IPS-11a (cell line): ENCODE measurements at regions not wholly inside any gene's neighbourhood (a gene's known extent, or its start where the extent isn't known, plus 50 kb on each side); places are given as distances from the start of the nearest gene placed in this dataset.

Source experiments
- H3K4me3 ChIP-seq: one replicate; pipeline ENCODE4 v1.5.1; 2013; ENCODE audit warnings: low read depth, low read length, control low read depth

GRCh38 chr7:153430931-153431330 is 621.3 kb upstream of the DPP6 start:
- no peak overlapping the region for H3K4me3 ChIP-seq

- no peak overlapping the region for H3K4me3 ChIP-seq
Observed at GRCh38 chr7:153432063-153432462, 620.1 kb upstream of the DPP6 start.

GRCh38 chr7:153433223-153433622 is 619.0 kb upstream of the DPP6 start:
- no peak overlapping the region for H3K4me3 ChIP-seq

GRCh38 chr7:153440715-153441114 is 611.5 kb upstream of the DPP6 start:
- no peak overlapping the region for H3K4me3 ChIP-seq

GRCh38 chr7:153443032-153443701 is 609.0 kb upstream of the DPP6 start:
- H3K4me3 ChIP-seq = no peak overlapping the region

- no peak overlapping the region for H3K4me3 ChIP-seq
Observed at GRCh38 chr7:153444641-153445040, 607.6 kb upstream of the DPP6 start.

GRCh38 chr7:153445641-153446040 is 606.6 kb upstream of the DPP6 start:
- no peak overlapping the region for H3K4me3 ChIP-seq

- no peak overlapping the region for H3K4me3 ChIP-seq
Observed at GRCh38 chr7:153446490-153446889, 605.7 kb upstream of the DPP6 start.

- H3K4me3 ChIP-seq = no peak overlapping the region
Observed at GRCh38 chr7:153447011-153447410, 605.2 kb upstream of the DPP6 start.

GRCh38 chr7:153452661-153453060 is 599.5 kb upstream of the DPP6 start:
- no peak overlapping the region for H3K4me3 ChIP-seq

- no peak overlapping the region for H3K4me3 ChIP-seq
Observed at GRCh38 chr7:153454306-153454705, 597.9 kb upstream of the DPP6 start.

- H3K4me3 ChIP-seq = no peak overlapping the region
Observed at GRCh38 chr7:153457746-153458145, 594.5 kb upstream of the DPP6 start.

GRCh38 chr7:153470004-153470671 is 582.1 kb upstream of the DPP6 start:
- no peak overlapping the region for H3K4me3 ChIP-seq

GRCh38 chr7:153472516-153472915 is 579.7 kb upstream of the DPP6 start:
- no peak overlapping the region for H3K4me3 ChIP-seq

- no peak overlapping the region for H3K4me3 ChIP-seq
Observed at GRCh38 chr7:153473185-153473584, 579.0 kb upstream of the DPP6 start.

- no peak overlapping the region for H3K4me3 ChIP-seq
Observed at GRCh38 chr7:153475239-153475638, 577.0 kb upstream of the DPP6 start.

GRCh38 chr7:153476166-153476565 is 576.0 kb upstream of the DPP6 start:
- no peak overlapping the region for H3K4me3 ChIP-seq

- no peak overlapping the region for H3K4me3 ChIP-seq
Observed at GRCh38 chr7:153496257-153496656, 555.9 kb upstream of the DPP6 start.

GRCh38 chr7:153503093-153503492 is 549.1 kb upstream of the DPP6 start:
- H3K4me3 ChIP-seq = no peak overlapping the region

GRCh38 chr7:153504288-153505075 is 547.7 kb upstream of the DPP6 start:
- H3K4me3 ChIP-seq = no peak overlapping the region

GRCh38 chr7:153507885-153508284 is 544.3 kb upstream of the DPP6 start:
- no peak overlapping the region for H3K4me3 ChIP-seq

- no peak overlapping the region for H3K4me3 ChIP-seq
Observed at GRCh38 chr7:153509768-153510167, 542.4 kb upstream of the DPP6 start.
